Colonic mucosa (tissue), 4 donors: ENCODE measurements at regions not wholly inside any gene's neighbourhood (a gene's known extent, or its start where the extent isn't known, plus 50 kb on each side); places are given as distances from the start of the nearest gene placed in this dataset.
"Not testable (repeated sequence)": the region's sequence is repeated elsewhere in the genome, so short reads cannot be mapped to it uniquely, and the experiment has no call there.

Experiments used
- DNase-seq: peaks from one replicate; pipeline ENCODE4 v3.0.0-alpha.2; 2020
- H3K27ac ChIP-seq: fragments of 200-600 bp; one replicate; pipeline ENCODE4 v1.8.0; 2021
- H3K27me3 ChIP-seq: fragments of 200-600 bp; one replicate; pipeline ENCODE4 v1.8.0; 2021
- H3K36me3 ChIP-seq: fragments of 200-600 bp; one replicate; pipeline ENCODE4 v1.8.0; 2021
- H3K4me1 ChIP-seq: fragments of 200-600 bp; one replicate; pipeline ENCODE4 v1.8.0; 2021; ENCODE audit warnings: mild to moderate bottlenecking
- H3K4me3 ChIP-seq: fragments of 200-600 bp; one replicate; pipeline ENCODE4 v1.8.0; 2021
- H3K9ac ChIP-seq, 2 donors: one replicate each; pipeline ENCODE4 v1.7.0; 2013; ENCODE audit warnings: control low read depth in 2 of 2, low read depth in 2 of 2, low read length in 2 of 2
- H3K9me3 ChIP-seq: fragments of 200-600 bp; one replicate; pipeline ENCODE4 v1.8.0; 2021
- intact Hi-C: fragments of 100-400 bp; cut with DNase I; formaldehyde crosslinking; loops from one replicate; pipeline ENCODE4 v1.14.1; 2022
- donor health status: healthy.
- donor health status: DM: no; HTN: no; CAD: no.
- donor health status: DM: no; HTN: no; CAD: no.

DNA sequence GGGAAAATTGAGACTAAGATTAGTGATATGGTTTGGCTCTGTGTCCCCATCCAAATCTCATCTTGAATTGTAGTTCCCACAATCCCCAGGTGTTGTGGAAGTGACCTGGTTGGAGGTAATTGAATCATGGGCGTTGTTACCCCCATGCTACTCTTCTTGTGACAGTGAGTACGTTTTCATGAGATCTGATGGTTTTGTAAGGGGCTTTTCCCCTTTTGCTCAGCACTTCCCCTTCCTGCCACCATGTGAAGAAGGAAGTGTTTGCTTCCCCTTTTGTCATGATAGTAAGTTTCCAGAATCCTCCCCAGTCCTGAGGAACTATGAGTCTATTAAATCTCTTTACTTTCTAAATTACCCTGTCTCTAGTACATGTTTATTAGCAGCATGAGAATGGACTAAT is 729.9 kb upstream of the TPTE start:
- H3K9me3 ChIP-seq, intact Hi-C loops, H3K36me3 ChIP-seq, H3K4me3 ChIP-seq, DNase-seq, H3K4me1 ChIP-seq, H3K27ac ChIP-seq, H3K27me3 ChIP-seq, H3K9ac ChIP-seq: not testable (repeated sequence)

- DNase-seq, H3K9me3 ChIP-seq, H3K36me3 ChIP-seq, intact Hi-C loops, H3K27me3 ChIP-seq, H3K27ac ChIP-seq, H3K9ac ChIP-seq, H3K4me3 ChIP-seq, H3K4me1 ChIP-seq: not testable (repeated sequence)
Measured at GRCh38 chr21:9795291-9795690, 726.1 kb upstream of the TPTE start.

- H3K9me3 ChIP-seq, H3K36me3 ChIP-seq, H3K9ac ChIP-seq, H3K4me1 ChIP-seq, H3K27ac ChIP-seq, H3K27me3 ChIP-seq, DNase-seq, H3K4me3 ChIP-seq, intact Hi-C loops: not testable (repeated sequence)
Measured at GRCh38 chr21:9796293-9796692, 725.1 kb upstream of the TPTE start.

GRCh38 chr21:9807675-9808074 is 713.7 kb upstream of the TPTE start:
- intact Hi-C loops, H3K4me1 ChIP-seq, H3K36me3 ChIP-seq, DNase-seq, H3K9me3 ChIP-seq, H3K4me3 ChIP-seq, H3K9ac ChIP-seq, H3K27me3 ChIP-seq, H3K27ac ChIP-seq: not testable (repeated sequence)

DNA sequence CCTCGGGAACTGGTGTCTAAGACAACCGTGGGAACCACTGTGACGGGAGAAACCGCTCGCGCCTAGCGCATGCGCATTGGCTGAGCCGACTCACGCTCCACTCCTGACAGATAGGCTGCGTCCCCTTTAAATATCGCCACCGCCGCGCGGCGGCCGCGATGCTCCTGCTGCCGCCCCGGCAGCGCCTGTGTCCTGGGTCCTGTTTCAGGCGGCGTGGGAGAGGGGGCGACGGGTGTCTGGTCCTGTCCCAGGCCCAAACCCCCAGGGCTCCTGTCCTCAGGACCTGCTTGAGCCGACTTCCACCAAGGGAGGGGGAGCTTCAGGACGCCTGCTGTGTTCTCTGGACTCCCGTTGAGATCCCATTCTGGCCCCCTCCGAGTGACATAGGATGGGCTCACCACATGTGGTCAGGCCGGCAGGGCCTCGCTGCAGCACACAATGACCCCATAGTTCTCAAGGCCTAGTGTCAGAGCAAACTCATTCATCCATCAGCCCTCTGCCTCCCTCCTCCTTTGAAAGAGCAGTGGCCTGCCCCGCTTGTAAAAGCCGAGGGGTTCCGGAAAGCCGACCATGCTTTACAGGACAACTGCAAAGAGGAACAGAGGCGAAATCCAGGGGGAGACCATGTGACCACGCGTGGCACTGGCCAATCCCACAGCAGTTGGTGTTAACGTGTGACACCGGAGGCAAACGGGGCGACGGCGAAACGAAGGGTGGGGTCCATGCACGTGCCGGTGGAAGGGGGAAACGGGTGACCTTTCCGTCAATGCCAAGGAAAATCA is 710.0 kb upstream of the TPTE start:
- DNase-seq: not testable (repeated sequence)

DNA sequence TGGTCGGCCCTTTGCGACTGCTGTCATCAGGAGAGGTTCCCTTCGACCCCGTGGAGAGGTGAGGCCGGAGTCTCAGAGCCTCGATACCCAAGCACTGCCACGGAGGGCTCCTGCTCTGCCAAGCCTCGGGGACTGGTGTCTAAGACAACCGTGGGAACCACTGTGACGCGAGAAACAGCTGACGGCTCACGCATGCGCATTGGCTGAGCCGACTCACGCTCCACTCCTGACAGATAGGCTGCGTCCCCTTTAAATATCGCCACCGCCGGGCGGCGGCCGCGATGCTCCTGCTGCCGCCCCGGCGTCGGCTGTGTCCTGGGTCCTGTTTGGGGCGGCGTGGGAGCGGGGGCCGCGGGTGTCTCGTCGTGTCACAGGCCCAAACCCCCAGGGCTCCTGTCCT is 708.9 kb upstream of the TPTE start:
- H3K27me3 ChIP-seq, H3K4me3 ChIP-seq, H3K9me3 ChIP-seq, H3K9ac ChIP-seq, H3K27ac ChIP-seq, intact Hi-C loops, DNase-seq, H3K36me3 ChIP-seq, H3K4me1 ChIP-seq: not testable (repeated sequence)

More for the DNA sequence above, 710.0 kb upstream of the TPTE start:
- H3K4me3 ChIP-seq, H3K27me3 ChIP-seq, H3K36me3 ChIP-seq, H3K9me3 ChIP-seq, H3K4me1 ChIP-seq, H3K9ac ChIP-seq, H3K27ac ChIP-seq, intact Hi-C loops: not testable (repeated sequence)

GRCh38 chr21:9813894-9814814 is 707.2 kb upstream of the TPTE start:
- DNase-seq, H3K4me1 ChIP-seq, H3K27ac ChIP-seq, H3K9ac ChIP-seq, H3K36me3 ChIP-seq, H3K4me3 ChIP-seq, H3K9me3 ChIP-seq, H3K27me3 ChIP-seq, intact Hi-C loops: not testable (repeated sequence)

- DNase-seq, H3K9me3 ChIP-seq, H3K27me3 ChIP-seq, H3K27ac ChIP-seq, H3K9ac ChIP-seq, H3K4me1 ChIP-seq, H3K36me3 ChIP-seq, H3K4me3 ChIP-seq, intact Hi-C loops: not testable (repeated sequence)
Measured at GRCh38 chr21:9815181-9815789, 706.1 kb upstream of the TPTE start.

GRCh38 chr21:9816734-9817334 is 704.5 kb upstream of the TPTE start:
- H3K36me3 ChIP-seq, H3K9ac ChIP-seq, H3K4me1 ChIP-seq, intact Hi-C loops, H3K27me3 ChIP-seq, DNase-seq, H3K27ac ChIP-seq, H3K9me3 ChIP-seq, H3K4me3 ChIP-seq: not testable (repeated sequence)

GRCh38 chr21:9817841-9818441 is 703.4 kb upstream of the TPTE start:
- H3K36me3 ChIP-seq, H3K9me3 ChIP-seq, H3K27me3 ChIP-seq, DNase-seq, H3K27ac ChIP-seq, intact Hi-C loops, H3K4me3 ChIP-seq, H3K4me1 ChIP-seq, H3K9ac ChIP-seq: not testable (repeated sequence)

DNA sequence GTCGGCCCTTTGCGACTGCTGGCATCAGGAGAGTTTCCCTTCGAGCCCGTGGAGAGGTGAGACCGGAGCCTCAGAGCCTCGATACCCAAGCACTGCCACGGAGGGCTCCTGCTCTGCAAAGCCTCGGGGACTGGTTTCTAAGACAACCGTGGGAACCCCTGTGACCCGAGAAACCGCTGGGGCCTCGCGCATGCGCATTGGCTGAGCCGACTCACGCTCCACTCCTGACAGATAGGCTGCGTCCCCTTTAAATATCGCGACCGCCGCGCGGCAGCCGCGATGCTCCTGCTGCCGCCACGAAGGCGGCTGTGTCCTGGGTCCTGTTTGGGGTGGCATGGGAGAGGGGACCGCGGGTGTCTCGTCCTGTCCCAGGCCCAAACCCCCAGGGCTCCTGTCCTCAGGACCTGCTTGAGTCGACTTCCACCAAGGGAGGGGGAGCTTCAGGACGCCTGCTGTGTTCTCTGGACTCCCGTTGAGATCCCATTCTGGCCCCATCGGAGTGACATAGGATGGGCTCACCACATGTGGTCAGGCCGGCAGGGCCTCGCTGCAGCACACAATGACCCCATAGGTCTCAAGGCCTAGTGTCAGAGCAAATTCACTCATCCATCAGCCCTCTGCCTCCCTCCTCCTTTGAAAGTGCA is 701.7 kb upstream of the TPTE start:
- H3K9ac ChIP-seq, DNase-seq, H3K36me3 ChIP-seq, H3K9me3 ChIP-seq, H3K27me3 ChIP-seq, intact Hi-C loops, H3K4me3 ChIP-seq, H3K27ac ChIP-seq, H3K4me1 ChIP-seq: not testable (repeated sequence)

GRCh38 chr21:9820579-9820978 is 700.8 kb upstream of the TPTE start:
- DNase-seq, H3K9ac ChIP-seq, H3K27ac ChIP-seq, H3K36me3 ChIP-seq, intact Hi-C loops, H3K4me3 ChIP-seq, H3K27me3 ChIP-seq, H3K4me1 ChIP-seq, H3K9me3 ChIP-seq: not testable (repeated sequence)
